NCI-H510A (cell line): ENCODE measurements at regions not wholly inside any gene's neighbourhood (a gene's known extent, or its start where the extent isn't known, plus 50 kb on each side); places are given as distances from the start of the nearest gene placed in this dataset.

Source experiments
- DNase-seq: peaks from one replicate; lab custom pipeline; 2025; lab: John Stamatoyannopoulos, UW

DNA sequence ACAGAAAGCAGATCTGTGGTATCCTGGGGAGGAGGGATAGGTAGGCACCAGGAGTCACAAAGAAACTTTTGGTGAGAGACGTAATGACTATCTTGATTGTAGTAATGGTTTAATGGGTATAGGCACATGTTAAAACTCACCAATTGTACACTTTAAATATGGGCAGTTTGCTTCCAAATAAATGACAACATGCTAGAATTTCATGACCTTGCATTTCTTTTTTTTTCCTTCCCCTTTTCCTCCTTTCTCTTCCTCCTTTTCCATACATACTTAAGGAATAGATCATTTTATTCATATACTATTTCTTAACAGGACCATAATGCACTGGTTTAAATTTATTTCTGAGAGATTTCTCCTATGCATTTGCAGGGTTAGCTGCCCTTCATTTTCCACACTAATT, 341.8 kb downstream of the TMEM182 start:
- no peak for DNase-seq

DNA sequence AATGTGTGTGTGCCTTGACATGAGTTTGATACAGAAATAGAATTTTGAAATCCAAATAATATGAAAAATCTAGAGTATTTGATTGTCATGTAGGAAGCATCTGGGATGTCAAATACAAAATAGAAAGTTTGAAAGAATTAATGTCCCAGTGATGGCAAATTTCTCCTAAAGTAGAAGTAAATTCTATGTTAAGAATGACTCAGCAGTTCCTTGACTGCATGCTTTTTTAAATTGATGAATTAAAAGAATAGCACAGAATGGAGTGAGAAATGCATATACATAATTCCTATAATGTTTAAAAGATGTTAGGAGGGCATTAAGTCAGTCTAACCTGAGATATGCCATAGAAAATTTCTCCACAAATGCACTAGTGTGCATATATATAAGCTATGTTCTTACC, 357.5 kb downstream of the TMEM182 start:
- DNase-seq: no peak

DNA sequence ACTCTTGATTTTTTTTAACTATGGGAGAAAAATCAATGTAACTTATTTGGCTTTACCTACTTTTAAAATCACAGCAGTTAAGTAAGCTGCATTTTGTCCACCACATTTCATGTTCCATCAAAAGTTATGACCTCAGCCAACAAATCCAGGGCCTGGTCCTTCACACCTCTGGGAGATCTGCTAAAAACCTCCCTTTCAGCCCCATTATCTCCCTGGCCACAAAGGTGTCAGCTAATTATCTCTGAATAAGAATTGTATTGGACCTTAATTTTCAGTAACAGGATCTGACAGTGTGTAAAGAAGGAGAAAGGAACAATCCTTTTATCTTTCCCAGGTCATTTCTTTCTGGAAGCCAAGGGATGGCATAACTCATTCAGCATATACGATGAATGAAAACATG, 359.3 kb downstream of the TMEM182 start:
- no peak for DNase-seq

DNA sequence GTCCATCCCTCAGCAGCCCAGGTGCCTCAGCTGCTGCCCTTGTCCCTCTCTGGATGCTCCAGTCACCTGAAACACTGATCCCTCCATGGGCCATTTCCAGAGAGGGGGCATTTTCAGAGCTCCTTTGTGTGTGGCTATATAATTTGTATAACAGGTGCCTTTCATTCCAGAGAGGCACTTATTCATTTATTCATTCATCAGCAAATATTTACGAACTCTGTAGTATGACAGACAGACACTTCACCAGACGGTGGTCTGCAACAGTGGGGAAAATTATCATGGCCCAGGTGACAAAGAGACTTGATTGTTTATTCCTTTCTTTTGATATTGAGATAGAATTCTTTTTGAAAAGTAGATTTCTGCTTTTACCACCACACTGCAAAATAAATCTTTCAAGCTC, 361.7 kb downstream of the TMEM182 start:
- DNase-seq: no peak

DNA sequence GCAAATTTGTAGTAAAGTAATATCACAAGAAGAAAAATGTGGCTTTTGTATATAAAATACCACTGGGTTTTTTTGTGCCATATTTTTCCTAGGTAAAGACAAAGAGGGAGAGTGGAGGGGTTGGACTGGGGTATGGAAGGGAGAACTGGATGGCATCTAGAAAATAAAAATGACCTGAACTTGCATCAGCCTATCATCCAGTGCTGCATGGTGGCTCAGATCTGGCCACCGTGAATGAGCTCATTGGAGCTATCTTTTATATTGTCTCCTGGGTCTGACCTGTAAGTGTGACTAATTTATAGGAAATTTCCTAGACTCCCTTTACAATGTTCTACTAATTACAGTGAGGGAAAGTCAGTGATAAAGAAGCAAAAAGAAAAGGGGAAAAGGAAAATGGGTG, 369.0 kb downstream of the TMEM182 start:
- no peak for DNase-seq

DNA sequence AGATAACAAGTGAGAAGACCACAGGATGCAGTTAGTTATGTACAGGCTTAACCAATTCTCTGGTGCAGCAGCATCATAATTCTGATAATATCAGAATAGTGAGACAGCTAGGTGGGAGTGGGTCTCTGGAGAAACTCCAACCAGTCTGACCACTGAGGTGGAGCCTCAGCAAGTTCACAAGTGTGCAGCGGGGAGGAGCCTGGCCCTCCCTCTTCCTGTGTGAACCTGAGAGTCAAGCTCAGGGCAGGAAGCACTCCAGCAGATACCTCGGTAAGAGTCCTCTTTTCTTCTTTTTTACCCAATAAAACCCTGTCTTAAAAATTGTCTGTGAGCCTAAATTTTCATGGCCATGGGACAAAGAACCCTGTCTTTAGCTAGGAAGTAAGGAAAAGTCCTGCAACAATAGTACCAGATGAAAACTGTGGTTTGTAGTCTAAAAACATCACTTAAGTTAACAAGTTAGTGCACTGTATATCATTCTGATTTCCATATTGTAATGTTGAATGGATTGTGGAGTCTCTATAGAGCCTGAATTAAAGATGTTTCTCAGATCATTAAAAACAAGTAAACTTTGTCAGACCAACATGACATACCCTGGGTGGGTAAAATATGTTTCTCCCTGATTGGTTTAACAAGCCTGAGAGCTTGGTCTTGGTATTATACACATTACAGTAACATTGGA, 370.8 kb downstream of the TMEM182 start:
- no peak for DNase-seq

DNA sequence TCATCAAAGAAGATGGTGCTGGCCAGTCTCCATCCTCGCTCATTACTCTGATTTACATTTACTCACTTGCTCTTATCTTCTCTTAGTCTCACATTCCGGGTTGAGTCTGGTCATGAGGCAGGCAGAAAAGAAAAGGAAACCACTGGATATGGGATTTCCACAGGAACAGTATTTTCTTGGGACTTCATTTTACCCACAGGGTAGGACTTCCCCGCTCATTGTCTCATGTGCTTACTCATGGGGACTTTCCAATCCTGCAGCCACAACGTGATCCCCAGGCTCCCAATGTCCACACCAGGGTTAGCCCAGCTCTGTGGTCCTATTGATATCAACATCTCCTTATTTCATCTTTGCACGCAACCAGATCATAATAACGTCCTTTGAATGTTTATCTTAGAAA, 373.8 kb downstream of the TMEM182 start:
- no peak for DNase-seq

DNA sequence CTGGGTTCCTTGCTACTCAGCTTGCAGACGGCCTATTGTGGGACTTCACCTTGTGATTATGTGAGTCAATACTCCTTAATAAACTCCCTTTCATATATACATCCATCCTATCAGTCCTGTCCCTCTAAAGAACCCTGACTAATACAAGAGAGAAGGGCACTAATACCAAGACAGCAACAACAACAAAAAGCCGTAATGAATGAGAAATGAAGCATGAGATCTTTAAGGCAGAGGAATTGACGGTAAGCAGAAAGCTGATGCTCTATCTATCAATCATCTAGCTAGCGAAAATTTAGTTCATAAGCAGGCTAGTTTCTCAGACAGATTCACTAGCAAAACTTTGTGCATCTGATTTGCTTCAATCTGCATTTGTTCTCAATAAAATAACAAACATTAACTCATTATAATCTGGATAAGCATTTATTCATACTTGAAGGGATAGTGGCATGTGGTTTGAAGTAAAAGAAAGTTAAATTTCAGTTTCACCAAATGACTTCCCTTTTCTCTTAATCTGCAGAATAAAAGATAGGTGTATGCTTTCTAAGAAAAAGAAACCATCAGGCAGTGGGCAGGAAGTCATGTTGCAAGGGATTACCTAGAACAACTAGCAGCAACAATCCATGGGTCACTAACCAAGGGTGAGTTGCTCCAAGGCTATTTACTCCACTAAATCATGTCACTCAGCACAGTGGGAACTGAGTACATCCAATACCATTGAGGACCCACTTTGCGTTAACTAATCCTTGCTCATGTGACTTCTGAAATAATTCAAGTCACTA, 376.5 kb downstream of the TMEM182 start:
- DNase-seq: no peak

DNA sequence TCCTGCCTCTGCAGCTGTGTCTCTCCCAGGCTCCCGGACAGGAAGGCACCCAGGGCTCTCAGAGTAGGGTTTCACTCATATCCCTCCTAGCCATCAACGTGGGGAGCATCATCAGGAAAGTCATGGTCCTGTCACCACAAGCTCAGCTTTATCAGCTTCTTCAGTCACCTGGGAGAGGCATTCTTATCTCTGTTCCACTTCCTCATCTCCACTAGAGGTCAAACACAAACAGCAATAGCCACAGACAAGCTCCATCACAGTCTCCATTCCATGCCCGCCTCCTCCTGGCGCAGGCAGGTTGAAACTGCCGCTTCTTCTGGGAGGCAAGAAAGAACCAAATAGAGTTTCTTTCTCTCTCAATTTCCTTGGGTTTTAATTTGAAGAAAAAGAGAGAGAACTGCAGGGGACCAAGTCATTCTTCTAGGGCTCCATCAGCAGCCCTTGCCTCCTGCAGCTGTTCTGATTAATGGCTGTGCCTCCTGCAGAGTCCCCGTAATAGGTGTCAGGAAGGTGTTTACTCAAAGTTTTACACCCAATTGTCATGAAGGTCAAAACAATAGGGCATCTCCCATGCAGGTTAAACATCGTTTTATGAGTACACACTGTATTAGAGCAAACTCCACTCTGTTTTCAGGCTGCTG, 377.9 kb downstream of the TMEM182 start:
- DNase-seq: no peak

DNA sequence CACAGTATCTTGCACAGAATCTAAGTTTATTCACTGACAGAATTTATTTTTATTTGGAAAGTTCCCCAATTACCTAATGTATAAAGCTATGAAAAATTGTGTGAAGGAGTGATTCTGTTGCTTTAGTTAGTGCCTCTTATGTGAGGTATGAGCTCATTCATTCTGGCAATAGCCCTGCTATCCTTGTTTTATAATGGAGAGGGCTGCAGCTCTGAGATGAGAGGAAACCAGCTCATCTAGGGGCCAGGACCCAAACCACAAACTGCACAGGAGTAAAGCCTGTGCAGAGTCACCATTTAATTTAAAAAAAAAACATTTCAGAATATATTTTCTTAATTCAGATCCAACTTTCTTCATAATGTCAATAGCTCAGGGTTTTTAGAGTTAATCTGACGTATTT, 383.0 kb downstream of the TMEM182 start:
- DNase-seq: no peak

DNA sequence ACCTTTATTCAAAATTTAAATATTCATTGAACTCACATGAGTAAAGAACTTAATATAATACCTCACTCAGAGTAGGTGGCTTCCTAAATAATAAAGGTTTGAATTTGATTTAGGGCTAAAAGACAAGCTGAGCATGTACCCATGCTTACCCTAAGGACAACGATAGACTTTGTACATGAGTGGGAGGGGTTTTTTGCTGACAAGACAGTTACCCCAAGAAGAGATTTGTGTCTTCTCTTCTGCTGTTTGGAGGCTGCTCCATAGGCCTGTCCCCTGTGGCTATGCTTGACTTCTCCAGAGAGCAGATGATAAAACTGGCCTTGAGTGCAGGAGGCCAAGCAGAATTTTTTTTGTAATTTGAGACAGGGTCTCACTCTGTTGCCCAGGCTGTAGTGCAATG, 383.9 kb downstream of the TMEM182 start:
- no peak for DNase-seq

DNA sequence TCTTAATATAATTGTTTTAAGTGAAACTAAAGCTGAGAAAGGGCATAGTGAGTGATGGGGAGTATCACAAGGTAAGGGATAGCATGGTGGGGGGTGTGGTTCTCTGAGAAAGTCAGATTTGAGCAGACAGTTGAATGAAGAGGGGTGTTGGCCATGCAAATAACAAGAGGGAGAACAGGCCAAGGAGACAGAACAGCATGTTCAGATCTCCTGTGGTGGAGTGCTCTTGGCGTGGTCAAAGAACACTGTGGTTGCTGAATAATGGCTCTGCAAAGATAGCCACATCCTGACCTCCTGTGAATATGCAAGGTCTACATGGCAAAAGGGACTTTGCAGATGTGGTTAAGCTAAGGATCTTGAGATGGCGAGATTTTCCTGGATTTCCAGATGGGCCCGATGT, 389.2 kb downstream of the TMEM182 start:
- DNase-seq: no peak

DNA sequence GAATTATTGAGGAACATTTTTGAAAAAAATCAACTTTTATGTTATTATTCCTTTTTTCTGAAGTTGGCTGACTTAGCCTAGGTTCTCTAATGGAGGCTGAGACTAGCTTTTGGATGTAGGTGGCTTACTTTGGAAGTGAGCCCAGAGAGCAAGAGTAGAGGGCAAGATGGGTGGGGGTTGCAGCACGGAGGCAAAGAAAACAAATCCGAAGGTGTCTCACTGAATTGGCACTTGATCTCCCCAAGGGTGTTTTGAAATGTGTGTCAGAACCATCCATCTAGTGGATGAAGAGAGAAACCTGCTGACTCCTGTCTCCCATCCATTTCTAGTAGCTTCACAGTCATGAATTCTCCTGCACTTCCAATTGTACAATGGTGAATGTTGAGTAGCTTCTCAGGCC, 390.7 kb downstream of the TMEM182 start:
- no peak for DNase-seq

DNA sequence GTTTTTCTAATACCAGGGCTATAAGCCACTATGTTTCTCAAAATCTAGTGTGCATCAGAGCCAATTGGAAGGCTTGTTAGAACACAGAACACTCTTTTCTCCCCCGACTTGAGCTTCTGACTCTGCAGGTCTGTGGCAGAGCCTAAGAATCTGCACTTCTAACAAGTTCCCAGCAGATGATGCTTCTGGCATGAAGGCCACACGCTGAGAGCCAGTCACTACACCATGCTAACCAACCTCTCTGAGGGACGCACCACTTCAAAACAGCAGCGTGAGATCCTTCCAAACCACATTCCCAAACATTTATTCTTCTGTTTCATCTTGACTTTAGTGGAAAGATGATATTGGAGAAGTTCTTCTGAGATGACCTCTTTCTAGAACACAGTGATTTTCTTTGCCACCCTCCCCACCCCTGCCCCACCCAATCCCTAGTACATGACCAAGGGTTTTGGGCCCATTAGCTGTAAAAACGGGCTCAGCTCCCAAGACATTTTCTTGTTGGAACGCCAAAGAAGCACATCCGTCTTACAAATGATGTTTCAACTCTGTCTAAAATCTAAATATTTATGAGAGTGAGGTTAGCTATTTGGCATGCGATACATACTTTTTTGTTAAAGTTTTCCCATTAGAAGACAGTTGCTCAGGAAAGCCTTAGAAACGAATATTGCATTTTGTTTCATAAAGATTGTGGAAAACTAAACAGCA, 391.9 kb downstream of the TMEM182 start:
- no peak for DNase-seq

DNA sequence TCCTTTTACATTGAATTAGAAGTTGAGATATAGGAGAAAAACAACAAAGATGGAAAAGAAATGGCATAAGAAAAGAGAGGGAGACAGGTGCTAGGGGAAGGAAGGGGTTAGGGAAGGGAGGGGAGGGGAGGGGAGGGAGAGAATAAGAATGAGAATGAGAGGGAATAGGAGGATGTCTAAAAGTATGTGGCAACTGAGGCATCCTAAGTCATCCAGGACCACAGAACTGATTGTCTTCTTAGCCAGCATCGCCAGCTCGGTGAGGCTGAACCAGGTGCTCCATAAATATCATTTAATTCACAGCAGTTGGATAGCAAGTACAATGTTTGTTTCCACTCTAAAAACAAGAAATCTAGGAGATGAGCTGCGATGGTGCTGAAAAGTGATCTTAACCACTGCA, 393.5 kb downstream of the TMEM182 start:
- no peak for DNase-seq

DNA sequence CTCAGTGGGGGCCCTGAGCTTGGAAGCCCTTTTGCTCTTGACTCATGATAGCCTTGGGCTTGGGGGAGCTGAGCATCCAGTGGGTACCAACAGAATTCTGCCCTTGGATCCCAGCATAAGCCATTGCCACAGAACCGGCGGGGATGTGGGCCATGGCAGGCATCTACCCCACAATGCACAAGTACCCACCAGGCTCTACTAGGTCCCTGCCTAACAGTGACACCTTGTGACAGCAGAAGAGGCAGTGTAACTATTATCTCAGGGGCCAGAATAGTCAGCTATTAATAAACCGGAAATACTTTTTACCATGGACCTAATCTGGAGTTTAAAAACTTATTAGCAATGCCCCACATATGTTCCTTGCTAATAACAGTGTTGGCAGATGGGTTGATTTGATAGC, 397.2 kb downstream of the TMEM182 start:
- DNase-seq: no peak

DNA sequence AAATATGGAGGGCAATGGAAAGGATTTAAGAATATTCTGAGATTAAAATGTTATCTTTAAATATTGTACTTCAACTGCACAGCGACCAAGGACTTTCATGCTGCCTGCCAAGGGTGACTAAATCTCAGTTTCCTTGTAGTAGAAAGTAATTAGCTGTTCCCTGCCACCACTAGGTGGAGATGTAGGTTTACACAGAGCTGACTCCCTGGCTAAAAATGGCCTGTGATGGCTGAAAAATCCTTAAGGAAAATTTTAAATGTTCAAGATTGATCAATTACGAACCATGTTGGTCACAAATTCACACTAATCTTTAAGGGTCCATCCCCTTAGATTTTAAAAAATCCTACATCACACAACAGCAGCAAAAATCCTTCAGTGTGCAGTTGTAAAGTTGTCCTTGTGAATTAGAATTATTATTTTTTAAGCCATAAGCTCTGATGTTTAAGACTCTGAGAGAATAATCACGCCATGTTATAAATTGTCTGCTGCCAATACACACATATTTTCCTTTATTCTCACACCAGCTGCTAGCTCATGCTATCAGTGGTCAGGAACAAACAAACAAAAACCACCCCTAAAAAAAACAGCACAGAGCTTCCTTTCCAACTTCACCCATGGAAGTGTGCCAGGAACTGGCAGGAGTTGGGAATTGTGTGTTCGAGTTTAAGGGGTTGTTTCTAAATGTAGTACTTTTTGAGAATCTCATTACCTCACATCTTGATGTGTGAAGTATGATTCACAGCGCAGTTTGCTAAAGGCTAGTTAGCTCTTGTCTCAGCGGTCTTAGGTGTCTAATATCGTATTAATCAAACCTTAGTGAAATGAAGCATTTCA, 399.8 kb downstream of the TMEM182 start:
- no peak for DNase-seq

DNA sequence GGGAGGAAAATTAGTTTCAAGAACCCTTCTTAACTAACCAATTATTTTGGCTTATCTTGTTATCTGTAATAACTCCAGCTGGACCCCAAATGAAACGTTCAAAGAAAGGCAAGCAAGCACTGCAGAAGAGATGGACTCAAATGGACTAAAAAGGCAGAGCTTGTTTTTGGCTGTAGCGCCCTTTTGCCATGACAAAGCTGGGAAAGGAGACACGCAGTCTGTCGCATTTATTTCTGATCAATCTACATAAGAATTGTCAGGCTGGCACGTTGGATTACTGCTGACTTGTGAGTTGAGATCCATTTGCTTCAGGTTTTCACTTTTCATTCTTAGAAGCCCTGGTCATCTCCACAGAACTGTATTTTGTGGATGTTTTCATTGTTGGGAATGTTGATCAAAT, 402.9 kb downstream of the TMEM182 start:
- DNase-seq: no peak

DNA sequence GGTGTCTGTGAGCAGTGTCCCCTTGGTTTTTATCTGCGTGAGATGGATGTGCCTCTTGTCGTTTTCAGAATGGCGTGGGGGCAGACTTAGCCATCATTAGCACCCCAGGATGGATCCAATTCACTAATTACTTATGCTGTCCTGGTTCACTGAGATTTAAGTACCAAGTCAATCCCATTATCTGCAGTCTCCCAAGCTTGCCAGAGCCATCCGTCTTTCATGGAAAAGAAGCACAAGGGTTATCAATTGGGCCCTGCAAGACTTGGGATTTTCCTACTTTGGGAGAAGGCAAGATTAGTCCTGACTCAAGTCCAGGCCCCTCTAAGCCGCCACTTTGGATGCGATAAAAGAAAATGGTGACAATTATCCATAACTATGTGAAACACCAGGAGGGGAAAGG, 404.0 kb downstream of the TMEM182 start:
- no peak for DNase-seq

DNA sequence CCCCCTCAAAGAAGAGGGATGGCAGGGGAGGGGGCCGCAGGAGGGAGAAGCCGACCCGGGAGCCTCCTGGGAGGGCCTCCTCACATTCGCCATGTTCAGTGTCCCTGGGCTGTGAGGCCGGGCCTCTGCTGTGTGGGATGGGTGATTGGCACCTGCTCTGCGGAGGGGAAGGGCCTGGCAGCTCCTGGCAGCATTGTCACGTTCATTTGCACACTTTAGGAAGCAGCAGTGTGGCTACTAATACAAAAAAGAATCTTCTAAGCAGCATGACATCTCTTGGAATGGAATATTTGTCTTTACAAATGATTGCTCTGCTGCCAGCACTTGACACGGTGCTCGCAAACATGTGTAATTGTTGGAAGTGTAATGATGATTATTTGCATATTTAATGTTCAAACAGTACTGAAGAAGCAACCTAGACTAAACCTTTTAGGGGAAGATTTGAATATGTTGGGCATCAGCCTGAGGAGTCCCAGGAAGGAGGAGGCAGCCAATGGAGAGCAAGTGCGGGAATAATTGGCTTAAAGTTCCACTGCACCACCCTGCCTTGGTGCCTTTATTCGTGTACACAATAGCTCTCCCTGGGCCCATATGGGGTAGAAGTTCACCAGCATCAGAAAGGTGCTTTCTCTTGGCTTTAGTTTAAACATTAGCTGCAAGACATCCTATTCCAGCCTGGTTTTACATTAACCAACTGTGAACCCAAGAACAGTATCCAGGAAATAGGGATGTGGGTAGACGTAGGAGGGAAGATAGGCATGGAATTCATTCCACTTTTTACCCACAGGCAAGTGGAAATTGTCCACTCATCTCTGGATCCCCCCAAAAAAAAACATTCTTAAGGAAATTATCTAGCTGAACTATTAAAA, 404.9 kb downstream of the TMEM182 start:
- DNase-seq: no peak

DNA sequence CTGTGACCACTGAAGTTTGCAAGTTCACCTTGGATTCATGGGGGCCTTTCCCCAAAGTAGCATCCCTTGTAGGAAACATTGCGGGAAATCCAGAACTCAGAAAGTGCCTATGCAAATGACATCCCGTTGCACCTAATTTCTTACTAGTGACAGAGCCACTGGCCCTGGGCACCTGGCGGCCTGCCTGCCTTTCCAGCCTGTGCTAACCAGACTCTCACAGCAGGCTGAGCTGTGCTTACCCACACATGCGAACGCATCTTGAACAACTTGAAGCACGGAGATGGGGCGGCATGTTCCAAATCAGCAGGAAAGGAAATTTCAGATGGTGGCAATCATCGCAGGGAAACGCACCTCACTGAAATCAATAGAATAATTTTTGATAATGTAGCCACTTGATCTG, 405.8 kb downstream of the TMEM182 start:
- no peak for DNase-seq
